ENCODE measurements at regions not wholly inside any gene's neighbourhood (a gene's known extent, or its start where the extent isn't known, plus 50 kb on each side); places are given as distances from the start of the nearest gene placed in this dataset.

GRCh38 chr1:83798965-83799364 is 200.0 kb downstream of the TTLL7 start:
- TF ChIP-seq YY1 (IDR thresholded peaks at IDR 0.05; ENCODE audit: low read depth) = no peak
- no peak for TF ChIP-seq USF1 (IDR thresholded peaks at IDR 0.05)
- no peak for TF ChIP-seq REST (IDR thresholded peaks at IDR 0.05; ENCODE audit: low read depth)
- TF ChIP-seq NFIC (IDR thresholded peaks at IDR 0.05) = no peak

GRCh38 chr1:83796409-83796808 is 202.5 kb downstream of the TTLL7 start:
- TF ChIP-seq YY1 (IDR thresholded peaks at IDR 0.05; ENCODE audit: low read depth) (no peak), REST (IDR thresholded peaks at IDR 0.05; ENCODE audit: low read depth) (no peak), CEBPB (IDR thresholded peaks at IDR 0.05) (peak; percentile 74)

- no peak for TF ChIP-seq CEBPB (IDR thresholded peaks at IDR 0.05)
- TF ChIP-seq RAD21 (IDR thresholded peaks at IDR 0.05; ENCODE audit: low read depth) = no peak
- no peak for TF ChIP-seq TAF1 (IDR thresholded peaks at IDR 0.05; ENCODE audit: low read depth)
- TF ChIP-seq TCF12 (IDR thresholded peaks at IDR 0.05; ENCODE audit: low read depth) = no peak
- TF ChIP-seq YY1 (IDR thresholded peaks at IDR 0.05; ENCODE audit: low read depth) = no peak
- no peak for TF ChIP-seq EP300 (IDR thresholded peaks at IDR 0.05; ENCODE audit: borderline replicate concordance)
- no peak for TF ChIP-seq FOXM1 (IDR thresholded peaks at IDR 0.05; ENCODE audit: borderline replicate concordance, low read depth)
- no peak for TF ChIP-seq TEAD4 (IDR thresholded peaks at IDR 0.05)
- no peak for TF ChIP-seq MAX (IDR thresholded peaks at IDR 0.05)
- no peak for TF ChIP-seq EGR1 (IDR thresholded peaks at IDR 0.05)
- TF ChIP-seq ZBTB7A (IDR thresholded peaks at IDR 0.05; ENCODE audit: low read depth) = no peak
- no peak for TF ChIP-seq CREB1 (IDR thresholded peaks at IDR 0.05; ENCODE audit: low read depth)
- TF ChIP-seq NFIC (IDR thresholded peaks at IDR 0.05) = no peak
- TF ChIP-seq USF1 (IDR thresholded peaks at IDR 0.05) = no peak
- TF ChIP-seq REST (IDR thresholded peaks at IDR 0.05; ENCODE audit: low read depth) = no peak
These were observed 204.5 kb downstream of the TTLL7 start for GRCh38 chr1:83794384-83794783.

DNA sequence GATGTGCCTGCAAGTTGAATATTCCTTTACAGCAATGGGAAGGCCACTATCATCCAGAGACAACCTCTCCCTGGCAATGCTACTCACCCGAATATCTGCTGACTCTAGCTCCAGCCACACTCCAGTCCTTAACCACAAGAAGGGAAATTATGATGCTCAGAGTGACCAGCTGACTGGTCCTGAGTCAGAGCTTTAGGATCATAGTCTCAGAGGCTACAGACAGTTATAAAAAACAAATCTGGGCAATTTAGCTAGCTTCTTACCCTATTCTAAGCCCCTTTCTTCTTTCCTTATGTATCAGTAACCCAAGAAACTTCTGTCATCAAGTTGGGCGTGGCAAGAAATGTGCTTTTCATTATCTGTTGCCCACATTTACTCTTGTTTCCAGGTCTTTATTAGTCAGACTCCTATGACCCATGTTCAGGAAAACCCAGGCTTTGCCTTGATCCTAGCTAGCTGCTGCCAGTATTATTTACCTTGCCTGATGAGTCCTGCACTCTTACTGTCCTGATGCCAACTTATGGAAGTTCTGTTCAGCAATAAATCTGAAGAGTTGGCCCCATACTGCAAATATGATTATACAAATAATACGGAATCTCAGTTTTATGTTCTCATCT is 207.0 kb downstream of the TTLL7 start:
- TF ChIP-seq TEAD4 (IDR thresholded peaks at IDR 0.05) = no peak
- TF ChIP-seq ZBTB7A (IDR thresholded peaks at IDR 0.05; ENCODE audit: low read depth) = no peak
- TF ChIP-seq YY1 (IDR thresholded peaks at IDR 0.05; ENCODE audit: low read depth) = no peak
- no peak for TF ChIP-seq USF1 (IDR thresholded peaks at IDR 0.05)
- TF ChIP-seq EP300 (IDR thresholded peaks at IDR 0.05; ENCODE audit: borderline replicate concordance) = no peak
- no peak for TF ChIP-seq TCF12 (IDR thresholded peaks at IDR 0.05; ENCODE audit: low read depth)
- no peak for TF ChIP-seq CREB1 (IDR thresholded peaks at IDR 0.05; ENCODE audit: low read depth)
- TF ChIP-seq RAD21 (IDR thresholded peaks at IDR 0.05; ENCODE audit: low read depth) = no peak
- no peak for TF ChIP-seq REST (IDR thresholded peaks at IDR 0.05; ENCODE audit: low read depth)
- no peak for TF ChIP-seq MAX (IDR thresholded peaks at IDR 0.05)
- no peak for TF ChIP-seq NFIC (IDR thresholded peaks at IDR 0.05)
- TF ChIP-seq FOXM1 (IDR thresholded peaks at IDR 0.05; ENCODE audit: borderline replicate concordance, low read depth) = no peak
- TF ChIP-seq EGR1 (IDR thresholded peaks at IDR 0.05) = no peak
- TF ChIP-seq CEBPB (IDR thresholded peaks at IDR 0.05) = no peak
- no peak for TF ChIP-seq TAF1 (IDR thresholded peaks at IDR 0.05; ENCODE audit: low read depth)

All from Ishikawa (cell line).